GM12872 (cell line): ENCODE measurements at regions not wholly inside any gene's neighbourhood (a gene's known extent, or its start where the extent isn't known, plus 50 kb on each side); places are given as distances from the start of the nearest gene placed in this dataset.

Experiments
- TF ChIP-seq, protein P1 (sequence below): IDR thresholded peaks from 3 replicates; pipeline ENCODE4 v1.5.1; 2011; ENCODE audit warnings: low read depth, mild to moderate bottlenecking, low read length, moderate library complexity; ENCODE audit not compliant: insufficient read depth

DNA sequence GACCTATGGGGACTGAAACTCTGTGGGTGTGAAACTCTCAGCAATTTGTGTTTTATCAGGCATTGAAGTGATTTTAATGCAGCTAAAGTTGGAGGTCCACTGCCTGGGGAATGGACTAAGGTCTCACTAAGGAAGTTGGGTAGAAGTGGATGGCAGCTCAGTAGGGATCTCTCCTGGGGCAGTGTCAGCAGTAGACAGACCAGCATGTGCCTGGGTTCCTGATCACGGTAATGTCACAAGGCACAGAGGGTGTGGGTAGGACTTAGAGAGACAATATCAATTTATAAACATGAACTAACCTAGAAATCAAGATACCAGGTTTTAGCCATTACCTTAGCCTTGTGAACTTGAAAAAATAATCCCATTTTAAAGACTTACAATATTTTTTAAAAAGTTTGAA, 380.3 kb upstream of the LCORL start:
- TF ChIP-seq, protein P1, sequence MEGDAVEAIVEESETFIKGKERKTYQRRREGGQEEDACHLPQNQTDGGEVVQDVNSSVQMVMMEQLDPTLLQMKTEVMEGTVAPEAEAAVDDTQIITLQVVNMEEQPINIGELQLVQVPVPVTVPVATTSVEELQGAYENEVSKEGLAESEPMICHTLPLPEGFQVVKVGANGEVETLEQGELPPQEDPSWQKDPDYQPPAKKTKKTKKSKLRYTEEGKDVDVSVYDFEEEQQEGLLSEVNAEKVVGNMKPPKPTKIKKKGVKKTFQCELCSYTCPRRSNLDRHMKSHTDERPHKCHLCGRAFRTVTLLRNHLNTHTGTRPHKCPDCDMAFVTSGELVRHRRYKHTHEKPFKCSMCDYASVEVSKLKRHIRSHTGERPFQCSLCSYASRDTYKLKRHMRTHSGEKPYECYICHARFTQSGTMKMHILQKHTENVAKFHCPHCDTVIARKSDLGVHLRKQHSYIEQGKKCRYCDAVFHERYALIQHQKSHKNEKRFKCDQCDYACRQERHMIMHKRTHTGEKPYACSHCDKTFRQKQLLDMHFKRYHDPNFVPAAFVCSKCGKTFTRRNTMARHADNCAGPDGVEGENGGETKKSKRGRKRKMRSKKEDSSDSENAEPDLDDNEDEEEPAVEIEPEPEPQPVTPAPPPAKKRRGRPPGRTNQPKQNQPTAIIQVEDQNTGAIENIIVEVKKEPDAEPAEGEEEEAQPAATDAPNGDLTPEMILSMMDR = no peak

DNA sequence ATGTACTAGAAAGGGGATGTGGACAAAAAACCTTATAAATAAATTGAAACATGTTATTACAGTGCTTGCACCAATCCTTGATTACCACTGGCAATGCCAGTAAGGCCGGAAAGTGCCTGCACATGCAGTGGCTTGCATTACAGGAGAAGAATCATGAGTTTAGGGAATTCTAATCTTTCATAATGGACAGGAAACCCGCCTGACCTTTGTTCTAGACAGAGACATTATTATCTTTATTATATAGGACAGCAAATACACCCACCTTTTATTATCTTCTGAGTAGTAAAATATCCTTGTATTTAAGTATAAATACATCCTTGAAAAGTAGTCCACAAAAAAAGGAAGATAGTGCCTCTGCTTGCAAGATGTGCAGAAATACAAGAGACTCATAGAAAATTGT, 379.9 kb upstream of the LCORL start:
- TF ChIP-seq, protein P1 = no peak

DNA sequence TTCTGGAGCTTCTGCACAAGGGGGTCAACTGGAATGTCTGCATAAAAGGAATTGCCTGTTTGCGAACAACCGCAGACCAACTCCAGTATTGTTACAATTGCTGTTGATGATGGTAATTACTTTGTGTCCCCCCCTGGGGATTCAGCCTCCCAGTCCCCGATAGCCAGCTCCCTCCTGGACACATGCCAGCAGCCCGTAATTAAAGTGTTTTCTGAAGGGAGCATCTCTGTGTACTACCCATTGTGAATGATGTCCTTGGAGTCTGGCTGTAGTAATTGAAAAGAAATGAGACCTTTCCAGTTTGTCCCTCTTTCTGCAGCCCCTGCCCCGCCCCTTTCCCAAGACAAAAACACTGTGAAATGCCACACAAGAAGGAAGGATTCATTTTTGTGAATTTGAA, 377.1 kb upstream of the LCORL start:
- TF ChIP-seq, protein P1 = no peak

DNA sequence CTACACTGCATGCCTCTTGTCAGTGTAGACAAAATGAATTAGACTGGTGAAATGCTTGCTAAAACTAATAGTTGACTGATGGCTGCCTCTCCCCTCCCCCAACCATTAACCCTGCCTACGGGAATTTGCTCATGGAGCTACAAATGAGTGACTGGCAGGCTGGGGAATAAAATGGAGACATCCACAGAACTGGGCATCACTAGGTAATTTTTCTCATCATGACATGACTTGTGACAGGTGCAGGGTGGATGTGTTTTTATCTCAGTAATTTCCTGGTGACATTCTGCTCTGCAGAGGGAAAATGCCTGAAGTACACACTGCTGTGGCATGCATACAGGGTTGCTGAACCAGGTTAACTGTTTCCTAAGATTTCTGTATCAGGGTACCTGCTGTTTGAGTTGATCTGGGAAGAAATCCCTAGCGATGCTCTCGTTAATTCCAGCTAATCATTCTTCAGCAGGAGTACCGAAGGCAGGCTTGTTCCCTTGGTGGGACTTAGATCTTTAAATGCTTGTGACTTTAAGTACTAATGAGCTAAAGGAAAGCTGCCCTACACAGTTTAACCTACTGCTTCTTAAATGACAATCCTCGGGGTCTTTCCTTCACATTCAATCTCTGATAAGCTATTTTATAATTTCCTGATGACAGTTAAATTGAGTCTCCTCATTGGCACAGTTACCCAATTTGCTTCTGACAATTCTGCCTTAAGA, 376.3 kb upstream of the LCORL start:
- TF ChIP-seq, protein P1 = no peak

DNA sequence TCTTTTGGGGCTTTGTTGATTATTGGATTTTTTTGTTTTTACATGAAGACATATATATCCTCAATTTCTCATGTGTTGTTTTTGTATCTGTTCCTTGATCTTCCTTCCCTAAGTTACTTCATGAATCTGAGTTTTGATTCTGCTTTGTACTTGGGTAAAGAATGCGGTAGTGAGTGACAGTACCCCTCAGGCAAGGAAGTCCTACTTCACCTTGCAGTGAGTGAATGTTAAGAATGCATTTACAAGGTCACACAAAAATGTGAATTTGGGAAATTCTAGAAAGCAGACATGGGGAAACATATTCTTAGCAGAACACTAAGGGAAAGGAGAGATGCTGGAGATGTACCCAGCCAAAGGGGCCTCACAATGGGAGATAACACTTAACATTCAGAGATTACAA, 373.1 kb upstream of the LCORL start:
- TF ChIP-seq, protein P1 = no peak

DNA sequence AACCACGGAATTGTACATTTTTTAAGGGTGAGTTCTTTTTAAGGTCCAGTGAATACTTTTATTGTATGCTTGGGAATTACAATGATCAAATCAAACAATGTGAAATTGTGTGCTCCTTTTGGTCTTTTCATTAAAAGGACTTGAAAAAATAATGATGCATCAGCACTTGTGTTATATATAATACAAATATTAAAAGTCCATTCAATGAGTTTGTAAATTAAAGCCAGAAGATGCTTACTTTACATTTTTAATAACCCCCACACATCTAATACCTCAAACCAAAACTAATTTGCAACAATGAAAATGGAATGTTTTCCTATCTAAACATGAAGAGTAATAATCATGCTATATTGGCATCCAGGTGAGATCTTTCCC, 369.8 kb upstream of the LCORL start:
- TF ChIP-seq, protein P1 = no peak

DNA sequence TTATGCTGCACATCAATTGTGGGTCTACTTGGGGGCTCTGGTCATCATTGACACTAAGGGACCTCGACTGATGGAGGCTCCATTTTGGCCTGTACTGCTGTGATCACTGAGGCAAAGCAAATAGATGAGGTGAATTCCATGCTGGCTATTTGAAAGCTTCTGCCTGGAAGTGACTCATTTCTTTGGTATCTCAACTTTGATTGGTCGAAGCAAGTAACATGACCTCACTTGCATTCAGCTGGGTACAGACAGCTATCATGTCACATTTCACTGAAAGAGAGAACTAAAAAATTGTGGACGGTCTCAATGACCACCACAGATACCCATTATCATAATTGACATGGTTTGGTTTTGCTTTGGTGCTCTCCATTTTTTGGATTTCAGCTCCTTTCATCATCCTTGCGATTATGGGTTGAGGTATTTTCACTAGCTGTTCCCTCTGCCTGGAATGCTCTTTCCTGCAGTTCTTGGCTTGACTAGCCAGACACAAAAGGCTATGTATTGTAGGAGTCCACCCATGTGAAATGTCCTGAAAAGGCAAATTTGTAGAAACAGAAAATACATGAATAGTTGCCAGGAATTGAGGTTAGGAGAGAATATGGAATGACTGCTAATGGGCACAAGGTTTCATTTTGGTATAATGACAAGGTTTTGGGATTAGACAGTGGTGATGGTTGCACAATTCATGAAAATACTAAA, 369.2 kb upstream of the LCORL start:
- TF ChIP-seq, protein P1 = no peak
